IPS-NIHi11 (cell line): ENCODE measurements at regions not wholly inside any gene's neighbourhood (a gene's known extent, or its start where the extent isn't known, plus 50 kb on each side); places are given as distances from the start of the nearest gene placed in this dataset.
"Not testable (repeated sequence)": the region's sequence is repeated elsewhere in the genome, so short reads cannot be mapped to it uniquely, and the experiment has no call there.

ENCODE experiments used
- DNase-seq: peaks from one replicate; pipeline ENCODE4 v3.0.0; 2012; ENCODE audit warnings: mixed read lengths, low spot score

GRCh38 chrX:93264261-93265002 lies 408.9 kb downstream of the NAP1L3 start:
- no peak for DNase-seq

- peak; percentile 4 for DNase-seq
Observed at GRCh38 chrX:93259029-93259428, 414.3 kb downstream of the NAP1L3 start.

DNA sequence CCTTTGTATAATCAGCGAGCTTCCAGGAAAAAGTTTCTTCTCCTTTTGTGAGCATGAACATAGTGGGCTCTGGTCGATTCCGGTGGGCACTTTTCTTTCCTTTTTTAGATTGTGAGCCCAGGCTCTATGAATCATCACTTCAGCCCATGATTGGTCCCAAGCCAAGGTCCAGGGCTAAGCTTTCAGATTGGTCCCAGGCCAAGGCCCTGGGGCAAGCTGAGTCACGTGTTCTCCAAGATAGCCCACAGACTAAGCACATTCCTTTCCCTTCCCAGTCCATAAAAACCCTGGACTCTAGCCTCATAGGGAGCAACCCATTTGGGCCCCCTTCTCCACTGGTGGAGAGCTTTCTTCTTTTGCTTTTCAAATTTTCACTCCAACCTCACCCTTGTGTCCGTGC lies 430.5 kb downstream of the NAP1L3 start:
- no peak for DNase-seq

DNA sequence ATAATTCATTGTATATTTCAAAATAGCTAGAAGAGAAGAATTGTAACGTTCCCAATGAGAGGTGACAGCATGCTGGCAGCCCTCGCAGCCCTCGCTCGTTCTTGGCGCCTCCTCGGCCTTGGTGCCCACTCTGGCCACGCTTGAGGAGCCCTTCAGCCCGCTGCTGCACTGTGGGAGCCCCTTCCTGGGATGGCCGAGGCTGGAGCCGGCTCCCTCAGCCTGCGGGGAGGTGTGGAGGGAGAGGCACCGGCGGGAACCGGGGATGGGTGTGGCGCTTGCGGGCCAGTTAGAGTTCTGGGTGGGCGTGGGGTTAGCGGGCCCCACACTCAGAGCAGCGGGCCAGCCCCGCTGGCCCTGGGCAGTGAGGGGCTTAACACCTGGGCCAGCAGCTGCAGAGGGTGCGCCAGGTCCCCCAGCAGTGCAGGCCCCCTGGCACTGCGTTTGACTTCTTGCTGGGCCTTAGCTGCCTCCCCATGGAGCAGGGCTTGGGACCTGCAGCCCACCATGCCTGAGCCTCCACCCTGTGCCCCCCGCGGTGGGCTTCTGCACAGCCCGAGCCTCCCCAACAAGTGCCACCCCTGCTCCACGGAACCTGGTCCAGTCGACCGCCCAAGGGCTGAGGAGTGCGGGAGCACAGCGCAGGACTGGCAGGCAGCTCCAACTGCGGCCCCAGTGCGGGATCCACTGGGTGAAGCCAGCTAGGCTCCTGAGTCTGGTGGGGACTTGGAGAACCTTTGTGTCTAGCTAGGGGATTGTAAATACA lies 437.7 kb downstream of the NAP1L3 start:
- DNase-seq, result not testable (repeated sequence)

- DNase-seq, result no peak
Observed at GRCh38 chrX:93229036-93229435, 444.3 kb downstream of the NAP1L3 start.
